Astrocyte (in vitro differentiated cells and primary cell): ENCODE measurements at regions not wholly inside any gene's neighbourhood (a gene's known extent, or its start where the extent isn't known, plus 50 kb on each side); places are given as distances from the start of the nearest gene placed in this dataset.

Source experiments
- DNase-seq: peaks from one replicate; pipeline ENCODE4 v3.0.0-alpha.2; 2010; ENCODE audit warnings: low read depth
- FAIRE-seq: peaks from 2 replicates; lab custom pipeline; 2011; peaks lifted over from hg19 to GRCh38; lab: Jason Lieb, UNC
- H2AFZ ChIP-seq: 2 replicates; pipeline ENCODE4 v1.6.0; 2012; ENCODE audit warnings: low read depth, low read length, inconsistent platforms
- H3K27ac ChIP-seq: 2 replicates; pipeline ENCODE4 v1.5.1; 2011; ENCODE audit warnings: low read depth, low read length, inconsistent platforms
- H3K27me3 ChIP-seq: 2 replicates; pipeline ENCODE4 v1.6.0; 2011; ENCODE audit warnings: low read length, inconsistent platforms; ENCODE audit not compliant: insufficient read depth
- H3K36me3 ChIP-seq: 2 replicates; pipeline ENCODE4 v1.5.1; 2011; ENCODE audit warnings: low read length, inconsistent platforms; ENCODE audit not compliant: insufficient read depth
- H3K4me1 ChIP-seq: 2 replicates; pipeline ENCODE4 v1.5.1; 2011; ENCODE audit warnings: low read length, inconsistent platforms; ENCODE audit not compliant: insufficient read depth
- H3K4me2 ChIP-seq: 2 replicates; pipeline ENCODE4 v1.6.0; 2012; ENCODE audit warnings: low read length, inconsistent platforms
- H3K4me3 ChIP-seq: 2 replicates; pipeline ENCODE4 v1.5.1; 2011; ENCODE audit warnings: low read depth, mild to moderate bottlenecking, low read length, inconsistent platforms; ENCODE audit not compliant: insufficient read depth
- H3K79me2 ChIP-seq: 2 replicates; pipeline ENCODE4 v1.6.0; 2012; ENCODE audit warnings: mild to moderate bottlenecking, low read length, inconsistent platforms; ENCODE audit not compliant: insufficient read depth
- H3K9ac ChIP-seq: 2 replicates; pipeline ENCODE4 v1.6.0; 2012; ENCODE audit warnings: mild to moderate bottlenecking, low read length, inconsistent platforms
- H3K9me3 ChIP-seq: 2 replicates; pipeline ENCODE4 v1.5.1; 2012; ENCODE audit warnings: low read depth, mild to moderate bottlenecking, low read length, inconsistent platforms; ENCODE audit not compliant: insufficient read depth
- H4K20me1 ChIP-seq: 2 replicates; pipeline ENCODE4 v1.6.0; 2012; ENCODE audit warnings: low read length, inconsistent platforms; ENCODE audit not compliant: insufficient read depth
- H3K27ac Mint-ChIP-seq: one replicate; pipeline ENCODE4 v1.8.0; 2021; ENCODE audit warnings: mild to moderate bottlenecking, mixed read lengths; ENCODE audit not compliant: unreplicated experiment
- H3K27me3 Mint-ChIP-seq: one replicate; pipeline ENCODE4 v1.8.0; 2021; ENCODE audit warnings: low read depth, mixed read lengths; ENCODE audit not compliant: unreplicated experiment
- H3K36me3 Mint-ChIP-seq: one replicate; pipeline ENCODE4 v1.8.0; 2021; ENCODE audit warnings: low read depth, mixed read lengths; ENCODE audit not compliant: unreplicated experiment
- H3K4me1 Mint-ChIP-seq: one replicate; pipeline ENCODE4 v1.8.0; 2021; ENCODE audit warnings: low read depth, mixed read lengths; ENCODE audit not compliant: unreplicated experiment
- H3K4me3 Mint-ChIP-seq: one replicate; pipeline ENCODE4 v1.8.0; 2021; ENCODE audit warnings: mild to moderate bottlenecking, moderate library complexity, mixed read lengths; ENCODE audit not compliant: unreplicated experiment
- H3K9me3 Mint-ChIP-seq: one replicate; pipeline ENCODE4 v1.8.0; 2021; ENCODE audit warnings: mild to moderate bottlenecking, mixed read lengths; ENCODE audit not compliant: unreplicated experiment
- EZH2 ChIP-seq: IDR thresholded peaks from 2 replicates; pipeline ENCODE4 v1.6.1; 2012; ENCODE audit warnings: mild to moderate bottlenecking, low read length, inconsistent platforms; ENCODE audit not compliant: insufficient read depth
- TF ChIP-seq, protein P1 (sequence below): IDR thresholded peaks from 2 replicates; pipeline ENCODE4 v1.5.1; 2011; ENCODE audit warnings: low read depth, mild to moderate bottlenecking, inconsistent platforms, low read length, moderate library complexity; ENCODE audit not compliant: insufficient read depth

DNA sequence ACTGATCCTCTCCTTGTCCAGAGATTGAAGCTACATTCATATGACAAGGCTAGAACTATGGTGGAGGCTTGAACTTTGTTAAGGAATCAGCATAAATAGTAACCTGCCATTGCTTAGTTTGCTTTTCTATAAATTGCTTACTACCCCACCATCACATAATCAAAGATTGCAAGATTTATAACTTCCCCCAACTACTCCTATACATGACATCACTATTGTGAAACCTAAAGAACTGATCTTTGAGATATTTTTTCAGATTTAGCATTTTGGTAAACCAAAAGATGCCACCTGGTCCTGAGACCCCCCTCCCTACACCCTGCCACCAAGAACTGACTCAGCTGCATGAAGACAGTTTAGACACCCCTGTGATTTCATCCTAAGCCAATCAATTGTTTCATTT, 385.3 kb downstream of the CDC5L start:
- H3K27ac ChIP-seq: no peak overlapping the region
- peaks cover 9% of the 10 kb centered on the region for H3K4me1 Mint-ChIP-seq
- H3K9ac ChIP-seq: no peak overlapping the region
- TF ChIP-seq, protein P1, sequence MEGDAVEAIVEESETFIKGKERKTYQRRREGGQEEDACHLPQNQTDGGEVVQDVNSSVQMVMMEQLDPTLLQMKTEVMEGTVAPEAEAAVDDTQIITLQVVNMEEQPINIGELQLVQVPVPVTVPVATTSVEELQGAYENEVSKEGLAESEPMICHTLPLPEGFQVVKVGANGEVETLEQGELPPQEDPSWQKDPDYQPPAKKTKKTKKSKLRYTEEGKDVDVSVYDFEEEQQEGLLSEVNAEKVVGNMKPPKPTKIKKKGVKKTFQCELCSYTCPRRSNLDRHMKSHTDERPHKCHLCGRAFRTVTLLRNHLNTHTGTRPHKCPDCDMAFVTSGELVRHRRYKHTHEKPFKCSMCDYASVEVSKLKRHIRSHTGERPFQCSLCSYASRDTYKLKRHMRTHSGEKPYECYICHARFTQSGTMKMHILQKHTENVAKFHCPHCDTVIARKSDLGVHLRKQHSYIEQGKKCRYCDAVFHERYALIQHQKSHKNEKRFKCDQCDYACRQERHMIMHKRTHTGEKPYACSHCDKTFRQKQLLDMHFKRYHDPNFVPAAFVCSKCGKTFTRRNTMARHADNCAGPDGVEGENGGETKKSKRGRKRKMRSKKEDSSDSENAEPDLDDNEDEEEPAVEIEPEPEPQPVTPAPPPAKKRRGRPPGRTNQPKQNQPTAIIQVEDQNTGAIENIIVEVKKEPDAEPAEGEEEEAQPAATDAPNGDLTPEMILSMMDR: no peak
- no peak for TF ChIP-seq EZH2
- peaks cover 7% of the 10 kb centered on the region for H3K27me3 Mint-ChIP-seq
- peaks cover 3% of the 10 kb centered on the region for H3K9me3 ChIP-seq
- FAIRE-seq (no peak), DNase-seq (no peak)
- H3K4me3 ChIP-seq: no peak overlapping the region
- H3K4me1 ChIP-seq: no peaks in the 10 kb centered on the region
- H3K27me3 ChIP-seq: no peaks in the 10 kb centered on the region
- no peak overlapping the region for H3K4me3 Mint-ChIP-seq
- no peaks in the 10 kb centered on the region for H4K20me1 ChIP-seq
- no peak overlapping the region for H3K27ac Mint-ChIP-seq
- H3K79me2 ChIP-seq: no peaks in the 10 kb centered on the region
- no peak overlapping the region for H3K4me2 ChIP-seq
- H3K9me3 Mint-ChIP-seq: peaks cover 12% of the 10 kb centered on the region
- H3K36me3 ChIP-seq: no peaks in the 10 kb centered on the region
- H2AFZ ChIP-seq: no peak overlapping the region
- no peaks in the 10 kb centered on the region for H3K36me3 Mint-ChIP-seq

DNA sequence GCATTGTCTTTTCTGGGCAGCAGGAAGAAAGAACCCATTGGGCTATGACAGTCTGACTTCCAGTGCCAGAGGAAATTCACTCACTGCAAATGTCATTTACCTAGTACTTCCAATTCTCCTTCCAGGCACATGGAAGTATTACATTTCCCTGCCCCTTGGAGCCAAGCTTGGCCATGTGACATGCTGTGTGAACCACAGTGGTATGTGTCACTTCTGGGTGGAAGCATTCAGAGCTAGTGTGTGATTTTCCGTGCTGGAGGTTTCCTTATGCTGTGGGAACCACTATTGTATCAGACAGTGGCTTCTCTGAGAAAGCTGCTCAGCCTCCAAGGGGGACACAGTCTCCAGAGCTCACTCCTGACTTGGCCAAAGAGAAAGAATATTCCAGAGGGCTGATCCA, 387.6 kb downstream of the CDC5L start:
- FAIRE-seq: no peak
- TF ChIP-seq EZH2: no peak
- TF ChIP-seq, protein P1: no peak

DNA sequence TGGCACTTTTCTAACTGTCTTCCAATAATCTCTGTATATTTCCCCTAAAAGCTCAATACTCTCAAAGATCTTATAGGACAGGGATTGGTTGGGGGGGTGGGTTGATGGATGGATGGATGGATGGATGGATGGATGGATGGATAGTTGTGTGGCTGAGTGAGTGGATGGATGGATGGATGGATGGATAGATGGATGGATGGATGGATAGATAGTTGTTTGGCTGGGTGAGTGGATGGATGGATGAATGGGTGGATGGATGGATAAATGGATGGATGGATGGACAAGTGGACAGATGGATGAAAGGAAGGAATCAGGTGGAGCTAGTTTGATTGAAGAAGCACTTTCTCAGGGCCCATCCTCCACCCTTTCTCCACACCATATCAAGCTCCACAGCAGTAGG, 388.8 kb downstream of the CDC5L start:
- Histone ChIP-seq H3K4me2 (no peak overlapping the region), H3K79me2 (no peaks in the 10 kb centered on the region), H3K27ac (no peak overlapping the region), H3K9me3 (peaks cover 3% of the 10 kb centered on the region), H2AFZ (no peak overlapping the region), H3K9ac (no peak overlapping the region), H3K4me3 (no peak overlapping the region), H3K36me3 (no peaks in the 10 kb centered on the region), H3K4me1 (no peaks in the 10 kb centered on the region), H3K27me3 (no peaks in the 10 kb centered on the region), H4K20me1 (no peaks in the 10 kb centered on the region)
- H3K27me3 Mint-ChIP-seq: peaks cover 6% of the 10 kb centered on the region
- no peak for DNase-seq
- no peak for TF ChIP-seq EZH2
- TF ChIP-seq, protein P1: no peak
- H3K36me3 Mint-ChIP-seq: no peaks in the 10 kb centered on the region
- H3K4me3 Mint-ChIP-seq: no peak overlapping the region
- FAIRE-seq: no peak
- H3K4me1 Mint-ChIP-seq: peaks cover 7% of the 10 kb centered on the region
- H3K9me3 Mint-ChIP-seq: peaks cover 2% of the 10 kb centered on the region
- H3K27ac Mint-ChIP-seq: no peak overlapping the region

More for the DNA sequence above, 387.6 kb downstream of the CDC5L start:
- H3K27ac ChIP-seq: no peak overlapping the region
- Mint-ChIP-seq H3K27ac (no peak overlapping the region), H3K4me3 (no peak overlapping the region), H3K9me3 (peaks cover 3% of the 10 kb centered on the region), H3K36me3 (no peaks in the 10 kb centered on the region), H3K4me1 (peaks cover 7% of the 10 kb centered on the region), H3K27me3 (peaks cover 5% of the 10 kb centered on the region)
- no peaks in the 10 kb centered on the region for H3K79me2 ChIP-seq
- no peaks in the 10 kb centered on the region for H4K20me1 ChIP-seq
- H3K4me3 ChIP-seq: no peak overlapping the region
- no peaks in the 10 kb centered on the region for H3K36me3 ChIP-seq
- no peak for DNase-seq
- H2AFZ ChIP-seq: no peak overlapping the region
- no peaks in the 10 kb centered on the region for H3K27me3 ChIP-seq
- H3K4me1 ChIP-seq: no peaks in the 10 kb centered on the region
- no peak overlapping the region for H3K4me2 ChIP-seq
- H3K9me3 ChIP-seq: peaks cover 3% of the 10 kb centered on the region
- no peak overlapping the region for H3K9ac ChIP-seq
